ENCODE measurements at regions not wholly inside any gene's neighbourhood (a gene's known extent, or its start where the extent isn't known, plus 50 kb on each side); places are given as distances from the start of the nearest gene placed in this dataset.

DNA sequence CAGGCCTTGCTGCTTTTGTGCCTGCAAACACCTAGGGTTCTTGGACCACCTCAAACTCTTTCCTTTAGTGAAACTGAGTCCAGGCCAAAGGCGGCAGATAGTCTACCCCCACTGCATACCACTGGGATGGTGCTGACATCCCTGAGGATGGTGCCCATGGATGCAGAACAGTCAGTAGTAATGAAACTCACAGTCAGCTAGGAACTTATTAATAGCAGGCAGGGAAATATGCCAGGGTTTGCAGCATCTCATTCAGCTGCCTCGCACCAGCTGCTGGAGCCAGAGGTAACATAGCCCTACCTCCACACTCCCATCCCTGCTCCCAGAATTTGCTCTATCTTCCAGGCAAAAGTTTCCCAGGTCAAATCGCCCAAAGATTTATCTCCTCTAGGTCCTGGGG, 189.1 kb downstream of the SREK1 start:
- 78 to 84% (median 83%) methylated on average over 3 of the region's 3 CpGs for WGBS, 3 donors
- Histone ChIP-seq H3K27ac (no peak overlapping the region), H3K4me1 (ENCODE audit: insufficient read depth) (no peaks in the 10 kb centered on the region), H3K36me3 (no peaks in the 10 kb centered on the region), H3K9me3 (no peaks in the 10 kb centered on the region), H3K27me3 (no peaks in the 10 kb centered on the region), H3K4me3 (no peak overlapping the region)
- intact Hi-C loops (cut with DNase I), result no loop called here
- TF ChIP-seq POLR2A (IDR thresholded peaks at IDR 0.05) (no peak), CTCF (IDR thresholded peaks at IDR 0.05) (no peak), EP300 (IDR thresholded peaks at IDR 0.05) (no peak)
- no peak for DNase-seq

DNA sequence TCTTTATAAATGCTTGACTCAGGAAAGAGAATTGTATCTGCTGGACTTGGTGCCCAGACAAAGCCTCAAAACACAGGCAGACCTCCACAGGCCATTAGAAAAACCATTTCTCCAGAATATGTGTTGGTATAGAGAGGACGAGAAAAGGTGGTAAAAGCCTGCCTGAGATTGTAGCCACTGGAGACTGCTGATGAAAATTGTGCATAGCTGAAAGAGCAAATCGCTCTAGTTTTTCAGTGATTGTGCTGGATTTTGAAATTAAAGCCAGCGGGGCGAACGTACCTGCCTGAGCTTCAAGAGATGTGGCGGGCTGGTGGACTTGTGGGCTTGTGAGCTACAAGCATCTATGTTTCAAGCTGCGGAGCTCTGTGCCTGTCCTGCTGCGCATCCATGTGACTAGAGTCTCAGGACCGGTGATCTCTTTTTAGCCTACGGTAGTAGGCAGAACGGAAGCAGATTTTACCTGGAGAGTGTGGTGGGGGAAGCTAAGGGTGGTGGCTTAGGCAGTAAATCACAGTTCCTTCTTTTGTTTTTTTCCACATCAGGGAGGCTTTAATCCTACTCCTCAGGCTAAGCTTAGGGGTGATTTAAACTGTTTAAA, 193.6 kb downstream of the SREK1 start:
- intact Hi-C loops (cut with DNase I), result no loop called here
- TF ChIP-seq CTCF (IDR thresholded peaks at IDR 0.05), result no peak
- TF ChIP-seq EP300 (IDR thresholded peaks at IDR 0.05), result no peak
- no peak for TF ChIP-seq POLR2A (IDR thresholded peaks at IDR 0.05)
- WGBS, 3 donors, result 85 to 88% (median 85%) methylated on average over 11 of the region's 11 CpGs

DNA sequence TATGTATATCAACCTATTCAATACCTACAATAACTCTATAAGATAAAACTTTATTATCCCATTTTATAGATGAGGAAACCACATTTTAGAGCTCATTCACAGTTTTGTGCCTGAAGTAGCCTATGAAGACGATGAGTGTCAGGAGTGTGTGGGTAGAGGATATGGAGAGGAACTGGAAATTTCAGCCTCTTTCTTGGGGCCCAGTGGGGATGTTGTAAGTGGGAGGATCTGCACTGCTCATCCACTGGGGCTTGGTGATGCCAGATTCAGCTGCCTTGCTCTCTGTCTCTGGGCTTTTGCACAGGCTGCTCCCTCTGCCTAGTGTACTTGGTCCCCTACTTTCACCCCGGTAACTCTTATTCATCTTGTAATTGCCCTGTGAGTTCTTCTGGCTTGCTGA, 194.7 kb downstream of the SREK1 start:
- TF ChIP-seq CTCF (IDR thresholded peaks at IDR 0.05), result no peak
- TF ChIP-seq EP300 (IDR thresholded peaks at IDR 0.05), result no peak
- no peak for TF ChIP-seq POLR2A (IDR thresholded peaks at IDR 0.05)
- Histone ChIP-seq H3K9me3 (no peaks in the 10 kb centered on the region), H3K4me1 (ENCODE audit: insufficient read depth) (no peaks in the 10 kb centered on the region), H3K27ac (no peak overlapping the region), H3K27me3 (no peaks in the 10 kb centered on the region), H3K4me3 (no peak overlapping the region), H3K36me3 (no peaks in the 10 kb centered on the region)
- no peak for DNase-seq
- intact Hi-C loops (cut with DNase I), result no loop called here
- WGBS, 3 donors, result 69 to 94% (median 73%) methylated on average over 2 of the region's 2 CpGs

More for the DNA sequence above, 193.6 kb downstream of the SREK1 start:
- H3K4me1 ChIP-seq (ENCODE audit: insufficient read depth), result no peaks in the 10 kb centered on the region
- no peak overlapping the region for H3K27ac ChIP-seq
- no peaks in the 10 kb centered on the region for H3K9me3 ChIP-seq
- no peaks in the 10 kb centered on the region for H3K36me3 ChIP-seq
- no peak for DNase-seq
- no peaks in the 10 kb centered on the region for H3K27me3 ChIP-seq
- H3K4me3 ChIP-seq, result no peak overlapping the region

- TF ChIP-seq CTCF (IDR thresholded peaks at IDR 0.05), result no peak
- no peak for TF ChIP-seq POLR2A (IDR thresholded peaks at IDR 0.05)
- TF ChIP-seq EP300 (IDR thresholded peaks at IDR 0.05), result no peak
- intact Hi-C loops (cut with DNase I), result no loop called here
- H3K27me3 ChIP-seq, result no peaks in the 10 kb centered on the region
- WGBS, 3 donors, result 5 to 20% (median 15%) methylated on average over 1 of the region's 1 CpG
- no peak overlapping the region for H3K4me3 ChIP-seq
- no peaks in the 10 kb centered on the region for H3K4me1 ChIP-seq (ENCODE audit: insufficient read depth)
- H3K9me3 ChIP-seq, result no peaks in the 10 kb centered on the region
- no peak overlapping the region for H3K27ac ChIP-seq
- no peaks in the 10 kb centered on the region for H3K36me3 ChIP-seq
- DNase-seq, result no peak
Measured at GRCh38 chr5:66339896-66340295, 195.8 kb downstream of the SREK1 start.

Measured in ovary (tissue), 7 donors.